ENCODE measurements at regions not wholly inside any gene's neighbourhood (a gene's known extent, or its start where the extent isn't known, plus 50 kb on each side); places are given as distances from the start of the nearest gene placed in this dataset.

- TF ChIP-seq EZH2phosphoT487 (IDR thresholded peaks at IDR 0.05; ENCODE audit: borderline replicate concordance, low read depth), result no peak
Measured at GRCh38 chr16:73615071-73615940, 567.4 kb upstream of the ZFHX3 start (continued).

GRCh38 chr16:73614131-73614530 lies 566.2 kb upstream of the ZFHX3 start:
- no peaks in the 10 kb centered on the region for H3K79me2 ChIP-seq (ENCODE audit: insufficient read depth)
- ChIA-PET POLR2A (no interaction called here), CTCF (no interaction called here)
- no peaks in the 10 kb centered on the region for H3K27me3 ChIP-seq (ENCODE audit: insufficient read depth)
- TF ChIP-seq RXRA (IDR thresholded peaks at IDR 0.05; ENCODE audit: borderline replicate concordance, low read depth), result no peak
- TF ChIP-seq RCOR1 (IDR thresholded peaks at IDR 0.05; ENCODE audit: low read length), result no peak
- no peak for TF ChIP-seq YY1 (IDR thresholded peaks at IDR 0.05; ENCODE audit: low read depth)
- no peak for TF ChIP-seq CTCF (IDR thresholded peaks at IDR 0.05)
- no peak for TF ChIP-seq MAX (IDR thresholded peaks at IDR 0.05; ENCODE audit: low read depth)
- no peak for TF ChIP-seq IRF3 (IDR thresholded peaks at IDR 0.05; ENCODE audit: low read depth, low read length)
- no peak for TF ChIP-seq ELF1 (IDR thresholded peaks at IDR 0.05)
- TF ChIP-seq CHD2 (IDR thresholded peaks at IDR 0.05; ENCODE audit: low read length, partially characterized antibody), result no peak
- no peak overlapping the region for H3K4me2 ChIP-seq
- H3K9me3 ChIP-seq, result no peaks in the 10 kb centered on the region
- H3K36me3 ChIP-seq (replicated peaks in 1 of 2; ENCODE audit: control insufficient read depth in 1 of 2, insufficient read depth in 2 of 2, low read length in 1 of 2), result no peaks in the 10 kb centered on the region
- 44% methylated on average over 4 of the region's 4 CpGs for WGBS (ENCODE audit: low lambda C conversion rate)
- H3K4me3 ChIP-seq (ENCODE audit: low read depth in 2 of 2, low read length in 1 of 2), result no peak overlapping the region
- no peaks in the 10 kb centered on the region for H4K20me1 ChIP-seq (ENCODE audit: insufficient read depth)
- no peak overlapping the region for H3K27ac ChIP-seq (ENCODE audit: low read depth in 2 of 2, low read length in 1 of 2)
- no peaks in the 10 kb centered on the region for H3F3A ChIP-seq (replicated peaks; ENCODE audit: insufficient read depth)
- DNase-seq, result no peak
- H3K4me1 ChIP-seq (ENCODE audit: control insufficient read depth in 1 of 2, insufficient read depth in 2 of 2, low read depth in 1 of 2, low read length in 1 of 2), result no peaks in the 10 kb centered on the region
- H3K9ac ChIP-seq, result no peak overlapping the region
- no peak overlapping the region for H2AFZ ChIP-seq (ENCODE audit: low read depth)
- no peaks in the 10 kb centered on the region for H3K9me2 ChIP-seq

- H3K9me2 ChIP-seq, result no peaks in the 10 kb centered on the region
- DNase-seq, result no peak
- H2AFZ ChIP-seq (ENCODE audit: low read depth), result no peak overlapping the region
- ChIA-PET CTCF (no interaction called here), POLR2A (no interaction called here)
- H3K79me2 ChIP-seq (ENCODE audit: insufficient read depth), result no peaks in the 10 kb centered on the region
- H3K9me3 ChIP-seq, result no peaks in the 10 kb centered on the region
- no peak overlapping the region for H3K9ac ChIP-seq
- no peaks in the 10 kb centered on the region for H3K27me3 ChIP-seq (ENCODE audit: insufficient read depth)
- H4K20me1 ChIP-seq (ENCODE audit: insufficient read depth), result no peaks in the 10 kb centered on the region
- no peak overlapping the region for H3K4me3 ChIP-seq (ENCODE audit: low read depth in 2 of 2, low read length in 1 of 2)
- H3K36me3 ChIP-seq (replicated peaks in 1 of 2; ENCODE audit: control insufficient read depth in 1 of 2, insufficient read depth in 2 of 2, low read length in 1 of 2), result no peaks in the 10 kb centered on the region
- WGBS (ENCODE audit: low lambda C conversion rate), result 28% methylated on average over 5 of the region's 5 CpGs
- H3F3A ChIP-seq (replicated peaks; ENCODE audit: insufficient read depth), result no peaks in the 10 kb centered on the region
- H3K4me2 ChIP-seq, result no peak overlapping the region
- no peaks in the 10 kb centered on the region for H3K4me1 ChIP-seq (ENCODE audit: control insufficient read depth in 1 of 2, insufficient read depth in 2 of 2, low read depth in 1 of 2, low read length in 1 of 2)
- no peak overlapping the region for H3K27ac ChIP-seq (ENCODE audit: low read depth in 2 of 2, low read length in 1 of 2)
- no peak for TF ChIP-seq MXI1 (IDR thresholded peaks at IDR 0.05; ENCODE audit: low read depth, low read length)
- no peak for TF ChIP-seq FOXJ3 (CRISPR knock-in tag; IDR thresholded peaks at IDR 0.05)
- no peak for TF ChIP-seq MEF2A (IDR thresholded peaks at IDR 0.05; ENCODE audit: borderline replicate concordance, low read depth)
- TF ChIP-seq TCF12 (IDR thresholded peaks at IDR 0.05), result no peak
- no peak for TF ChIP-seq SIN3A (IDR thresholded peaks at IDR 0.05; ENCODE audit: borderline replicate concordance, low read depth, low read length)
- no peak for TF ChIP-seq RCOR1 (IDR thresholded peaks at IDR 0.05; ENCODE audit: low read length)
- TF ChIP-seq RAD21 (IDR thresholded peaks at IDR 0.05; ENCODE audit: low read length), result no peak
- no peak for TF ChIP-seq USF2 (IDR thresholded peaks at IDR 0.05; ENCODE audit: borderline replicate concordance, low read depth, low read length)
- no peak for TF ChIP-seq ZBTB33 (IDR thresholded peaks at IDR 0.05; ENCODE audit: borderline replicate concordance, low read depth)
- no peak for TF ChIP-seq USF1 (IDR thresholded peaks at IDR 0.05; ENCODE audit: borderline replicate concordance, low read depth)
Measured at GRCh38 chr16:73610605-73611156, 562.8 kb upstream of the ZFHX3 start.

Data from SK-N-SH (cell line).